HG02610 (cell line): ENCODE measurements at regions not wholly inside any gene's neighbourhood (a gene's known extent, or its start where the extent isn't known, plus 50 kb on each side); places are given as distances from the start of the nearest gene placed in this dataset.

Experiments
- ATAC-seq: cut with Tn5 transposase; IDR thresholded peaks from one replicate; pipeline ENCODE4 v1.9.1; 2021; ENCODE audit warnings: mild to moderate bottlenecking, moderate library complexity; ENCODE audit not compliant: unreplicated experiment

DNA sequence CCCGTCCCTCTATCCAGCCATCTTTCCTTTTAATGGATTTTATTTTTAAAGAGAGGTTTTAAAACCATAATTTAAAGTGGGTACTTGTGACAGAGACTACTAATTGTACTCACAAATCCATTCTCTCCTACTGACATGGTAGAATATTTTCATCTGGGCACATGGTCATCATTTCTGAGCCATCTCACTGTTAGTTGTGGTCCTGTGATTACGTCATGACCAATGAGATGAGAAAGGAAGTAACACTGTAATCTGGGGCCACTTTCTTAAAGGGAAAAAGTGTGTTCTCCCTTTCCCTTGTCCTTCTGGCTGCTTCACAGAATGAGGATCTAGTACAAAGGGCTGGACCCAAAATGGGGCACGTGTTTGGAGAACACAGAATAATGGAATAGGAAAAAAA, 538.7 kb downstream of the CMPK2 start:
- ATAC-seq: no peak

DNA sequence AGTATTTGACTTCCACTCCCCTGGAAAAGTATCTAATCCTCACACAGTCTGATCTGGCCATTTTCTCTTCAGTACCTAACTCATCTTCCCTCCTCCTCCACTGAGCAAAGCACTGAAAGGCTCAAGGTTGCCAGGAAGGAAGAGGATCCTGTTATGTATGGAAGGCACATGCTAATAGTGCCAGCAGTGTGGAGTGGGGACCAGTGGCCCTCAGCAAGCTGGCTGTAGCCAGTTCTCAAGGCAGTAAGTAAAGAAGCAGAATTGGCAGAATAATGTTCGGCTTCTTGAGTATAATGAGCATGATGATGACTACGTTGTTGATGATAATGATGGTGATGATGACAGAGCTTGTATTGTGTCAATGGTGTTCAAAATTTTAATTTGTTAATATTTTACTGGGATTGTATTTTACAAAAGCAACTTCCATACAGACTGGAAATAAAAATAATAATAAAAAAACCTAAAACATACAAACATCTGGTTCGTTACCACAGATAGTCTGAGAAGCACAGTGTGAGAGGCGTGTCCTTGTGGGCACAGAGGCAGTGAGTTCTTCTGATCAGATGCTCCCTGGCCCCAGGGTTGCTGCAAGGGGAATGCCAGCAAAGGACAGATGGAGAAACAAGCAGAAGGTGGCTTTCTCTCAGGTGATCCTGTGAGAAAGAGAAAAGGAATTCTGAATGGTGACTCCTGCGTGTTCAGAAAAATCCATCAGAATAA, 528.8 kb downstream of the CMPK2 start:
- ATAC-seq: no peak

DNA sequence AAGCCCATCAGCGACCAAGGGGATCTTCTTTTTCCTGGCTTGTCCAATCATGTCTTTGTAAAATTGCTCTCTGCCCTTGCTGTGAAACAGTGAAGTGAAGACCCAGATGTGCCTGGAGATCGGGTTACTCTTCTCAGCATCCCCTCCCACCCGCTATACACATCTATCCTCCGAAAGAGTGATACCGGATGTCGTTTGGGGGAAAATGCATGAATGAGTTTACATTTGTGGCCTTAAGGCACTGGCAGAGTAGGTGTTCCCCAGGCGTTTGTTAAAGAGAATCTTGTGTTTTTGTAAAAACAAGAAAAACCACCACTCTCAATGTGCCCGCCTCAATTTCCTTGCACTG, 528.3 kb downstream of the CMPK2 start:
- ATAC-seq: no peak

DNA sequence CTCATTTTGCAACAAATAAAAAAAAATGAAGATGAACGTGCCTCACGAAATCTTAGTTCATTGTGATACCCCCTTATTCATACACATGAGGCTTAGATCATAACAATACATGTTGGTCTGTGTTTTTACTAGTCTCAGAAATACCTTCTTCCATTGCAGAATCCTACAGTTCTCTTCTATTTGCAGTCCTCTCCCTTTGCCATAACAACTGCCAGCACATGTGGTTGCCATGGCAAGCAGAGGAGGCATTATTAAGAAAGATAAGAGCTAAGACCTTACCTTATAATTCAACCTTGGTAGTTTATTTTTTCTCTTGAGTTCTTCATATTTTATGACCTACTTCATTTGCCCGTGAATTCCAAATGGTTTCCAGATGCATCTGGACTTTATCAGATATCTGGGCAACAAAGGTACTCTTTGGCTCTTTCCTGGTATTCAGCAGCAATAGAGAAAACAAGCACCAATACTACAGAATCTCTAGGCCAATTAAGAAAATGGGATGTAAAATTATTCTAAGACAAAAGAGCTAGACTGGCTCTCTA, 524.0 kb downstream of the CMPK2 start:
- ATAC-seq: no peak

- no peak for ATAC-seq
These were observed 523.3 kb downstream of the CMPK2 start for GRCh38 chr2:6342273-6342920.

- no peak for ATAC-seq
These were observed 522.6 kb downstream of the CMPK2 start for GRCh38 chr2:6343076-6343475.

GRCh38 chr2:6352247-6352646, 513.5 kb downstream of the CMPK2 start:
- peak; percentile 86 for ATAC-seq

DNA sequence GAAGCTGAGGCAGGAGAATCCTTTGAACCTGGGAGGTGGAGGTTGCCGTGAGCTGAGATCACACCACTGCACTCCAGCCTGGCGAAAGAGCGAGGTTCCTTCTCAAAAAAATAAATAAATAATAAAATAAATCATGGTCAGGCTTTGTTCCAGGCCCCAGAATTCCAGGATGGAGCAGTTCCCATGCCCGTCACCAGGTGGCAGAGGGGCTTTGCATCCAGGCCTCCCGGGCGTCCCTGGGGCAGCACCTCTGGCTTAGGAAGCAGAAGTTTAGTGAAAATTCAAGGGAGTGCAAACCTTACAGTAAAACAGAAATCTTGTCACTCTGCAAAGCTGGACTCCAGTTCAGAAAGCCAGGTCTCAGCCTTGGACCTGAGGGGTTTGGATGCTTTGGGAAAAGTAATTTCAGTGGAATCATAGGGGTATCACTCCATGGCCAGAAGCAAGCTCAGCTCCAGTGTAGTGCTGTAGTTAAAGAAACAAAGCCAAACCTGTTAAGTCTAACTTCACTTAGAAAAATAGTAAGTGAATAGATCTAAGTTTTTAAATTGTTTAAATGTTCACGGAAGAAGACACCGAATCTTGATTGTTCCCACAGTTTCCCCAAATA, 512.7 kb downstream of the CMPK2 start:
- no peak for ATAC-seq

DNA sequence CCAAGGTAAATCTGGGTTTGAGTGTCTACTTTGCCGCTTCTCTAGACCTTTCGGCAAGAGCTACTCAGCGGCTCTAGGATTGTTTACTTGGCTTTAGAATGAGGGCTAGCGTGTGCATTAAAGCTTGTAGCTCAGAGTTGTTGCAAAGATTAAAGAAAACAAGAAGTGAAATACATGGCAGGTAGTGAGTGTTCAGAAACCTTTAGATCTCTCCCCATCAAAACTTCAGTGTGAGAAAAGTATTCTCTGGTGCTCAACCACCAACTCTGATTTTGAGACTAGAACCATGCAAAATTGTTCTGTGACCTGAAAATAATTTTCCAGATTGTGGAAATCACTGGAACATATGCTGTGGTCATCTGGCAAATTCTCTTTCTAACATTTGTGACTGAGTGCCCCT, 512.0 kb downstream of the CMPK2 start:
- ATAC-seq: peak; percentile 55

- no peak for ATAC-seq
These were observed 511.2 kb downstream of the CMPK2 start for GRCh38 chr2:6354546-6354945.

DNA sequence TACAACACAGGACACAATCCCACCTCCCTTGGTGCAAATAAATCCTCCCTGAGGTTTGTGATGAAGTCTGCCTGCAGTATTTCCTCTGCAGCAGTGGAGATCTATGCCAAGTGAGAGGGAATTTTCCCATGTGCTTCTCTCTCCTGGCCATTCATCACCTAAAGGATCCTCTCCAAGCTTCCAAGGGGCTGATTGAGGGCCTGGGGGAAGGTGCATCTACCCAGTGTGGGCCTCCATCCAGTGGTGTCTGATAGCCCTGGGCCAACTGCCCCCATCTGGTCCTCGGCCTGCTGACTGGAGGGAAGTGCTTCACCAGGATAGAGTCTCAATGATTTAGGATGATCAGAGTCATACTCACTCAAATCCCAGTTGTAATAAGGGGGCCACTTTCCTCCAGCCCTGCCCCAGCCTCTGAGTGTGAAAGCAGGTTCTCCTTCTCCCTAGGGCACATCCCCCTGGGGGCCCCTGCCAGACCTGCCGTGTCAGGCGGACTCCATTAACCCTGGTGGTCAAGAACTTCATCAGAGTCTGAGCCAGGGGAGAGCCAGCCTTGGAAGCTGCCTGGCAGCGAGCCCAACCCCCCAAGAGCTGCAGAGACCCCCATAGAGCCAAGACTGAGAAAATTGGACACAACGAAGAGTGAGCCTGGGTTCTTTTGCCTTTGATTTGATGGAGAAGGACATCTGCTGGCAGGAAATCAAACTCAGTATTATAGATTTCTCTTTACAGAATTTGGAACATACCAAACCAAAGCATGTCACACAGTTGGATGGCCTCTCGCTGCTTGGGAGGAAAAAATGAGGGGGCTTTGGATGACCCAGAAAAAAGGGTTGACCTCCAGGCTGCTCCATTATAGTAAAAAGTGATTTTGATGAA, 509.6 kb downstream of the CMPK2 start:
- no peak for ATAC-seq

DNA sequence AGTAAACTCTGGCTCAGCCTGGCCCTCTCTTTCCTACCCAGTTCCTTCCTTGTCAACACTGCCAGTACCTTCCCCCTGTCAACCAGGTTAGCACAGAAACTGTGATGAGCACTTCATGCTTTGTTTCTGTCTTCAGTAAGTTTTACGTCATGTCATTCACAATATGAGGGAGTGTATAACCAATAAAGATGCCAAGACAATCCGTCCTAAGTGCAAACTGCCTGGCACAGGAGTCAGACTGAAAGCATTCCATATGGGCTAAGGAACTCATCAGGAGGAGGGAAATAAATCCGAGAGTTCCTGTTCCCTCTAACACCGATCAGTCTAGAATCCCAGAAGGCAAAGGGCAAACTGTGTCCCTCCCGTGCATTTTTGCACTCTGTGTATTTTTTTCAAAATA, 507.2 kb downstream of the CMPK2 start:
- ATAC-seq: no peak

DNA sequence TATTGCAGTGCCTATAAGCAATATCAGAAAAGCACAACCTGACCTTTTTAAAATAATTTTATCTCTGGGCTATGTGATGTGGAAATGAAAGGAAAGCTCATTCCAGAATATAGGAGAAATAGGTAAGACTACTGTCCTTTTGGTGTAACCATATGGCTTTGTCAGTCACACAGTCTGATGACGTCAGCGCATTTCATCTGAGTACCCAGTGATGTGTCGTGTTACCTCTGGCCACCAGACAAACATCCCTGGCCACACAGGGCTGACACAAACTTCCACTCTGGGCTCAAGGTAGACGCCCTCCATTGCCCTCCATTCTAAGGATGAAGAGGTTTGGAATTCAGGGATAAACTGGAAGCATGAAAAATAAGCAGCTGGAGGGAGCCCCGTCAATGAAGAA, 506.7 kb downstream of the CMPK2 start:
- no peak for ATAC-seq

- ATAC-seq: no peak
These were observed 505.7 kb downstream of the CMPK2 start for GRCh38 chr2:6359964-6360363.

- ATAC-seq: no peak
These were observed 502.8 kb downstream of the CMPK2 start for GRCh38 chr2:6362671-6363450.

GRCh38 chr2:6368281-6368680, 497.4 kb downstream of the CMPK2 start:
- no peak for ATAC-seq

DNA sequence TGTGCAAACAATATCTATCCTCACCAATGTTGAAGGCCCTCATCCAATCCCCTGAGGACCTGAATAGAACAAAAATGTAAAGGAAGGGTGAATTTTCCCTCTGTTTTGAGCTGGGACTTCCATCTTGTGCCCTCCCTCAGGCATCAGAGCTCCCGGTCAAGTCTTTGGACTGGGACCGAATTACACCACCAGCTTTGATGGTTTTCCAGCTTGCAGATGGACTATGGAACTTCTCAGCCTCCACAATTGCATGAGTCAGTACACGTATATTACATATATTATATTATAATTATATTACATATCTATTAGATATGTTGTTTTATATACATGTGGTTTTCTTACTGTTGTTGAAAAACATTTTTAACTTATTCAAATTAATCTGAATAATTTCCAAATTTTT, 496.4 kb downstream of the CMPK2 start:
- ATAC-seq: no peak

DNA sequence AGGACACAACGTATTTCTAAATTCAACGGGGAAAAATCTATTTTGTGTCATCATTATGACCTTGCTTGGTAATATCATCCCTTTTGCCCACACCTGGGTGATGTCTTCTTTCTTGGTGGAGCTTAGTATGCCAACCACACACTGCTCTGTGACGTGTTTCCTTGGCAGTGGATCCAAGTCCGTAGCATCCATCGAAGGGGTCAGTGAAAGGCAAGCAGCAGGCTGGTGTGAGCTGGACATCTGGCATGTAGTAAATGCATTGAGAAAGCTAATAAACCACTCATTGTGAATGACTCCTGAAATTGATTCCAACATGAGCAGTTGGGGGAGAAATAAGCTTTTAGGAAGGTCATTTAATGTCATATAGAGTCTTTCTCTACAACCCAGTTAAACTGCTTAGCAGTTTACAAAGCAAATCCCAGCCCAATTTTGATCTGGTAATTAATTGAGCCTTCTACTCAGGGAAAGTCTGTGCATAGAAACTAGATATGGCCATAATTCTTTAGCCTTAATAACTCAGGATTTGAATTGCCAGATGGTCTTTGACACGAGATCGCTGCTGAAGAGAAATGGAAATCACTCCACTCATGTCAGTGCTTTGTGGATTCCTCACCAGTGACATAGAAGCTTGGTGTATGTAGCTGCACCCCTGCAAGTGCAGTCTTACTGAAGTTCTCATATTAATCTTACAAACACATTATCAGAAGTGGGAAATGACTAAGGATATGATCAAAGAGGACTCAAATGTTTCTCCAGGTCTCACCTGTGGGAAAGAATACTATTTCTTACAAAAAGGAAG, 494.8 kb downstream of the CMPK2 start:
- no peak for ATAC-seq

DNA sequence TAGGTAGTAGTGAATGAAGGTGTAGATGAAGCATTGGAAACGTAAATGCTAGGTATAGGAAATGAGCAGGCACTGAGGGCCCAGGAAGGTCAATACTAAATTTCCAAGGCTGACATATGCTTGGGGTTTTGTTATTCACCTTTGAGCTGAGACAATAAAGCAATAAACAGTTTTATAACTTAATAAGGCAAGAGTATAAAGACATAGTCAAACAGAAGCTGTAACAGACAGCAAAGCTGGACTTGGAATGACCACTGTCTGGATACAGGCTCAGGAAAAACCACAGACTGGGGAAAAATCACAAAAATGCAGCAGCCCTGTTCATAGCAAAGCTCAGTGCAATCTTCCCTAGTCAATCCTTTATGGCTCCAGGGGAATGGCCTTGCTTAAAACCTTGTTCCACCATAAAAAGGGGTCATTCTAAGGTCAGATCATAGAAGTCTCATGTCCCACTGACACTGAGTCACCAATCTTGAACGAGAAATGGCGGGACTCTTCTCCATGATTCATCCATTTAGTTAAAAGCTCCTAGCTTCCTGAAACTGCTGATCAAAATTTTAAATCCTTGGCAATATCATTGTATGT, 493.3 kb downstream of the CMPK2 start:
- ATAC-seq: no peak
